Nephron (organoid): ENCODE measurements at regions not wholly inside any gene's neighbourhood (a gene's known extent, or its start where the extent isn't known, plus 50 kb on each side); places are given as distances from the start of the nearest gene placed in this dataset.

ENCODE experiments used
- H3K27ac Mint-ChIP-seq, 3 experiments: 2 replicates each; pipeline ENCODE4 v1.8.0; 2020; ENCODE audit warnings: mixed read lengths in 3 of 3, mild to moderate bottlenecking in 2 of 3, moderate library complexity in 1 of 3
- H3K27me3 Mint-ChIP-seq: 2 replicates; pipeline ENCODE4 v1.8.0; 2021; ENCODE audit warnings: low read depth, mild to moderate bottlenecking, moderate library complexity, mixed read lengths
- H3K36me3 Mint-ChIP-seq: 2 replicates; pipeline ENCODE4 v1.8.0; 2020; ENCODE audit warnings: low read depth, mixed read lengths
- H3K4me1 Mint-ChIP-seq: 2 replicates; pipeline ENCODE4 v1.8.0; 2020; ENCODE audit warnings: mixed read lengths
- H3K4me3 Mint-ChIP-seq, 3 experiments: 2 replicates each; pipeline ENCODE4 v1.8.0; 2020; ENCODE audit warnings: mild to moderate bottlenecking in 3 of 3, mixed read lengths in 3 of 3, moderate library complexity in 2 of 3
- H3K9me3 Mint-ChIP-seq: 2 replicates; pipeline ENCODE4 v1.8.0; 2020; ENCODE audit warnings: mixed read lengths
- CTCF ChIP-seq, 3 experiments: fragments of 200-600 bp; sonication (generic); IDR thresholded peaks; one replicate each; pipeline ENCODE4 v1.5.0; 2021; ENCODE audit warnings: antibody characterized with exemption in 3 of 3; ENCODE audit not compliant: unreplicated experiment in 3 of 3

DNA sequence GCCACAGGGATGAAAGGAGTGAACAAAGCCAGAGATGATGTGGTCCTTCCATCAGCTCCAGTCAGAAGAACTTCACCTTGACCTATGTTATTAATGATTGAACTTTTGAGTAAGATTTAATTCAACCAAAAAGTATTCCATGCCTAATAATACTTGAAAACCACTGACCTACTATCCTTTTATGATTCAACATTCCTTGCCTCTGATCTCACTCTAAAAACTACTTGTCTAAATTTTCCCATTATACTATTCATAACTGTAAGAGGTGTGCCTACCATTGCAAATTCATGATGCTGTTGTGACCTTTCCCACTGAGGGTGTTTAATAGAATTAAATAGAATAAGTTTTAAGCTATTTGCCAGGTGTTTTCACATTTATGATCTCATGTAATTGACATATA lies 164.7 kb upstream of the GUCY1A2 start:
- H3K27ac Mint-ChIP-seq: no peak overlapping the region
- no peak overlapping the region for H3K4me3 Mint-ChIP-seq
- H3K9me3 Mint-ChIP-seq: no peaks in the 10 kb centered on the region
- TF ChIP-seq CTCF (IDR thresholded peaks at IDR 0.05; ENCODE audit: unreplicated experiment in 3 of 3): no peak
- no peaks in the 10 kb centered on the region for H3K36me3 Mint-ChIP-seq
- H3K27me3 Mint-ChIP-seq: no peaks in the 10 kb centered on the region
- peaks cover 4% of the 10 kb centered on the region for H3K4me1 Mint-ChIP-seq

GRCh38 chr11:107180236-107180635 lies 162.0 kb upstream of the GUCY1A2 start:
- H3K4me3 Mint-ChIP-seq: no peak overlapping the region
- H3K9me3 Mint-ChIP-seq: no peaks in the 10 kb centered on the region
- peaks cover 4% of the 10 kb centered on the region for H3K4me1 Mint-ChIP-seq
- no peaks in the 10 kb centered on the region for H3K36me3 Mint-ChIP-seq
- H3K27me3 Mint-ChIP-seq: no peaks in the 10 kb centered on the region
- TF ChIP-seq CTCF (IDR thresholded peaks at IDR 0.05; ENCODE audit: unreplicated experiment in 3 of 3): no peak
- H3K27ac Mint-ChIP-seq: no peak overlapping the region

DNA sequence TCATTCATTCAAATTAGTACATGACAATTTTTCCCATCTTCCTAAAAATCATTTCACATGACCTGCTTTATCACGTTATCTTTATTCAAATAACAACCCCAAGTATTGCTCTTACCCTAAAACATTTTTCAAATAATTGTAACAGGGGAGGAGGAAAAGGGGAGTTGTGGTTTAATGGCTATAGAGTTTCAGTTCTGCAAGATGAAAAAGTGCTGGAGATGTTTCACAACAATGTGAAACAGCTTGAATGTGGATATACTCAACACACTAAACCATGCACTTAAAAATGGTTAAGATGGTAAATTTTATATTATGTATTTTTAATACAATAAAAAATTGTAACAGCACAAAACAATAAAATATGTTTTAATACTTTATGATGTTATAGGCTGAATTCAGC lies 161.6 kb upstream of the GUCY1A2 start:
- no peak overlapping the region for H3K27ac Mint-ChIP-seq
- peaks cover 4% of the 10 kb centered on the region for H3K4me1 Mint-ChIP-seq
- no peak for TF ChIP-seq CTCF (IDR thresholded peaks at IDR 0.05; ENCODE audit: unreplicated experiment in 3 of 3)
- no peak overlapping the region for H3K4me3 Mint-ChIP-seq
- no peaks in the 10 kb centered on the region for H3K27me3 Mint-ChIP-seq
- no peaks in the 10 kb centered on the region for H3K9me3 Mint-ChIP-seq
- H3K36me3 Mint-ChIP-seq: no peaks in the 10 kb centered on the region

GRCh38 chr11:107177106-107177477 lies 158.8 kb upstream of the GUCY1A2 start:
- Mint-ChIP-seq H3K4me3 (no peak overlapping the region), H3K9me3 (no peaks in the 10 kb centered on the region), H3K4me1 (peaks cover 4% of the 10 kb centered on the region), H3K27me3 (no peaks in the 10 kb centered on the region), H3K27ac (no peak overlapping the region), H3K36me3 (no peaks in the 10 kb centered on the region)
- no peak for TF ChIP-seq CTCF (IDR thresholded peaks at IDR 0.05; ENCODE audit: unreplicated experiment in 3 of 3)

GRCh38 chr11:107176148-107177105 lies 158.2 kb upstream of the GUCY1A2 start:
- H3K27me3 Mint-ChIP-seq: no peaks in the 10 kb centered on the region

More at GRCh38 chr11:107176148-107177105, 158.2 kb upstream of the GUCY1A2 start:
- H3K27ac Mint-ChIP-seq: no peak overlapping the region
- no peak for TF ChIP-seq CTCF (IDR thresholded peaks at IDR 0.05; ENCODE audit: unreplicated experiment in 3 of 3)
- peaks cover 4% of the 10 kb centered on the region for H3K4me1 Mint-ChIP-seq
- H3K4me3 Mint-ChIP-seq: no peak overlapping the region
- H3K36me3 Mint-ChIP-seq: no peaks in the 10 kb centered on the region
- no peaks in the 10 kb centered on the region for H3K9me3 Mint-ChIP-seq
